ENCODE measurements at regions not wholly inside any gene's neighbourhood (a gene's known extent, or its start where the extent isn't known, plus 50 kb on each side); places are given as distances from the start of the nearest gene placed in this dataset.

- no peak for DNase-seq (ENCODE audit: low read depth)
Observed at GRCh38 chr2:236654496-236654895, 84.9 kb downstream of the ACKR3 start.

GRCh38 chr2:236656166-236656565 lies 86.5 kb downstream of the ACKR3 start:
- DNase-seq (ENCODE audit: low read depth), result no peak

- DNase-seq (ENCODE audit: low read depth), result no peak
Observed at GRCh38 chr2:236656721-236657120, 87.1 kb downstream of the ACKR3 start.

GRCh38 chr2:236657215-236657614 lies 87.6 kb downstream of the ACKR3 start:
- no peak for DNase-seq (ENCODE audit: low read depth)

- DNase-seq (ENCODE audit: low read depth), result no peak
Observed at GRCh38 chr2:236657801-236658200, 88.2 kb downstream of the ACKR3 start.

- no peak for DNase-seq (ENCODE audit: low read depth)
Observed at GRCh38 chr2:236658974-236659757, 89.5 kb downstream of the ACKR3 start.

GRCh38 chr2:236659758-236660150 lies 90.1 kb downstream of the ACKR3 start:
- DNase-seq (ENCODE audit: low read depth), result no peak

- no peak for DNase-seq (ENCODE audit: low read depth)
Observed at GRCh38 chr2:236661061-236661761, 91.6 kb downstream of the ACKR3 start.

- DNase-seq (ENCODE audit: low read depth), result no peak
Observed at GRCh38 chr2:236661762-236662110, 92.1 kb downstream of the ACKR3 start.

- no peak for DNase-seq (ENCODE audit: low read depth)
Observed at GRCh38 chr2:236662231-236663185, 92.9 kb downstream of the ACKR3 start.

GRCh38 chr2:236663287-236664101 lies 93.9 kb downstream of the ACKR3 start:
- no peak for DNase-seq (ENCODE audit: low read depth)

GRCh38 chr2:236664136-236664535 lies 94.5 kb downstream of the ACKR3 start:
- DNase-seq (ENCODE audit: low read depth), result no peak

- no peak for DNase-seq (ENCODE audit: low read depth)
Observed at GRCh38 chr2:236665101-236665500, 95.5 kb downstream of the ACKR3 start.

GRCh38 chr2:236665572-236666118 lies 96.0 kb downstream of the ACKR3 start:
- no peak for DNase-seq (ENCODE audit: low read depth)

- DNase-seq (ENCODE audit: low read depth), result no peak
Observed at GRCh38 chr2:236666646-236667204, 97.1 kb downstream of the ACKR3 start.

- DNase-seq (ENCODE audit: low read depth), result no peak
Observed at GRCh38 chr2:236667526-236667925, 97.9 kb downstream of the ACKR3 start.

- no peak for DNase-seq (ENCODE audit: low read depth)
Observed at GRCh38 chr2:236668531-236668969, 98.9 kb downstream of the ACKR3 start.

GRCh38 chr2:236670235-236670620 lies 100.6 kb downstream of the ACKR3 start:
- DNase-seq (ENCODE audit: low read depth), result no peak

GRCh38 chr2:236671896-236672562 lies 102.4 kb downstream of the ACKR3 start:
- DNase-seq (ENCODE audit: low read depth), result no peak

- no peak for DNase-seq (ENCODE audit: low read depth)
Observed at GRCh38 chr2:236672606-236673005, 103.0 kb downstream of the ACKR3 start.

Data from activated T-cell treated with anti-CD3 and anti-CD28 coated beads for 48 hours (primary cell).